ENCODE measurements at regions not wholly inside any gene's neighbourhood (a gene's known extent, or its start where the extent isn't known, plus 50 kb on each side); places are given as distances from the start of the nearest gene placed in this dataset.

GRCh38 chr3:6078436-6078835 lies 782.5 kb upstream of the GRM7 start:
- no peak for TF ChIP-seq Cebpa-rat (IDR thresholded peaks at IDR 0.05)
- no peak overlapping the region for H3K4me2 ChIP-seq

DNA sequence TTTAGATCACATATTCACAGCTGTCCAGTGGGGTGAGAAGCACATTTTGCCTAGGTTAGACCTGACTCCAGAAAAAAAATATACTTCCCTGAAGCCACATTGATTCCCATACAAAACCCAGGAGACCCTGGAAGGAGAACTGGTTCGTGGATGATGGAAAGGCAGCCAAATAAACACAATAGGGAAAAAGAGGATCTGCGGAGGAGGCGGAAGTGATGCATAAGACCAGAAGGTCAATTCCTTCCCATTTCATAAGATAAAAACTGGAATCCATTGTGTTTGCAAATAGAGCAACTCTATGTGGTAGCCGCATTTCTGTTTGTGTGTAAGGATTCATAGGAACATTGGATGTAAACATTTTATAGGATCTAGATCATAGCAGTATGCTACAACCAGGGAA lies 781.9 kb upstream of the GRM7 start:
- no peaks in the 10 kb centered on the region for H3K9me3 ChIP-seq (replicated peaks in 1 of 11)
- H3K4me3 ChIP-seq = no peak overlapping the region
- no peak overlapping the region for H3K27ac ChIP-seq
- H3K36me3 ChIP-seq = no peaks in the 10 kb centered on the region
- TF ChIP-seq Cebpa-rat (IDR thresholded peaks at IDR 0.05) = no peak
- H3K9ac ChIP-seq = no peak overlapping the region
- no peaks in the 10 kb centered on the region for H4K20me1 ChIP-seq
- H3K4me2 ChIP-seq = no peak overlapping the region
- no peaks in the 10 kb centered on the region for H3K4me1 ChIP-seq
- H3K27me3 ChIP-seq = no peaks in the 10 kb centered on the region

More at GRCh38 chr3:6078436-6078835, 782.5 kb upstream of the GRM7 start:
- Histone ChIP-seq H3K9ac (no peak overlapping the region), H3K36me3 (no peaks in the 10 kb centered on the region), H3K9me3 (replicated peaks in 1 of 11) (no peaks in the 10 kb centered on the region), H3K27ac (no peak overlapping the region), H3K4me1 (no peaks in the 10 kb centered on the region), H3K4me3 (no peak overlapping the region), H4K20me1 (no peaks in the 10 kb centered on the region), H3K27me3 (no peaks in the 10 kb centered on the region)

GRCh38 chr3:6079561-6080179 lies 781.2 kb upstream of the GRM7 start:
- H3K4me2 ChIP-seq = no peak overlapping the region
- H3K4me3 ChIP-seq = no peak overlapping the region
- TF ChIP-seq Cebpa-rat (IDR thresholded peaks at IDR 0.05) = no peak
- H3K27me3 ChIP-seq = no peaks in the 10 kb centered on the region
- H3K9me3 ChIP-seq (replicated peaks in 1 of 11) = no peaks in the 10 kb centered on the region
- no peak overlapping the region for H3K27ac ChIP-seq
- no peaks in the 10 kb centered on the region for H3K4me1 ChIP-seq
- H3K36me3 ChIP-seq = no peaks in the 10 kb centered on the region
- no peaks in the 10 kb centered on the region for H4K20me1 ChIP-seq
- H3K9ac ChIP-seq = no peak overlapping the region

DNA sequence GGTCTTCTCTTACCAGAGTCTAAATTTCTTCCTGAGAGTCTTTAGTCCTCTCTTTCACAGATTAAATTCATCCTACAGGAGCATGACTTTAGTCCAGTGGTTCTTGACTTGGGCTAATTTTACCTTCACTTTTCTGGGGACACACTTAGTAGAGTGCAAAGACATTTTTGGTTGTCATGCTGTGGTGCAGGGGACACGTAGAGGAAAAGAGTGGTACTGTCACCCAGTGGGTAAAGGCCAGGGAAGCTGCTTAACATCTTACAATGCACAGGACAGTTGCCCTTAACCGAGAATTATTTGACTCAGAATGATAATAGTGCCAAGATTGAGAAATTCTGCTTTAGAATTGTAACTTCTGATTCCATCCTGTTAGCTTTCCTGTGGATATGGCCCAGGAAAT lies 772.5 kb upstream of the GRM7 start:
- peak overlapping the region in 9 of 11 experiments; percentile 9 to 47 (median 32); a peak in 14 of 22 replicates for H3K4me2 ChIP-seq
- TF ChIP-seq Cebpa-rat (IDR thresholded peaks at IDR 0.05) = no peak
- no peak overlapping the region for H3K4me3 ChIP-seq
- H4K20me1 ChIP-seq = no peaks in the 10 kb centered on the region
- H3K27me3 ChIP-seq = no peaks in the 10 kb centered on the region
- peaks cover 0 to 13% (median 8%) of the 10 kb centered on the region in 10 experiments; a peak in 13 of 20 replicates for H3K4me1 ChIP-seq
- no peak overlapping the region for H3K9ac ChIP-seq
- no peaks in the 10 kb centered on the region for H3K36me3 ChIP-seq
- no peak overlapping the region for H3K27ac ChIP-seq
- no peaks in the 10 kb centered on the region for H3K9me3 ChIP-seq (replicated peaks in 1 of 11)

DNA sequence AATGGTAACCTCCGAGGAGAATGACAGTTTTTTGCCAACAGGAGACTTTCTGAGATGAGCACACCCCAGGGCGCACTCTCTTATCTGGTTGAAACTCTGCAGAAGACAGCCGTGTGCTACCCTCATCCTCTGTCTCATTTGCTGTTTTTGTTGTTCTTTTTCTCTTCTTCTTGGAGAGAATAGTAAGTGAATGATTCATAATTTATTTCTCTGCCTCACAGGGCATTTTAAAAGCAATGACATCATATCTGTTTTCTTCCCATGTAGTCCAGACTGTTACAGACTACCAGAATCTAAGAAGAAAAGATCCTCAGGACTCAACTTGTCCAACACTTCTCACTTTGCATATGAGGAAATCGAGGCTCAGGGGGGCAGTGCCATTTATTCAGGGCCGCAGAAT lies 771.1 kb upstream of the GRM7 start:
- H3K36me3 ChIP-seq = no peaks in the 10 kb centered on the region
- H3K9me3 ChIP-seq (replicated peaks in 1 of 11) = no peaks in the 10 kb centered on the region
- no peak overlapping the region for H3K4me2 ChIP-seq
- peaks cover 0 to 13% (median 8%) of the 10 kb centered on the region in 10 experiments; a peak in 13 of 20 replicates for H3K4me1 ChIP-seq
- no peaks in the 10 kb centered on the region for H4K20me1 ChIP-seq
- H3K27ac ChIP-seq = no peak overlapping the region
- no peak overlapping the region for H3K9ac ChIP-seq
- H3K27me3 ChIP-seq = no peaks in the 10 kb centered on the region
- no peak for TF ChIP-seq Cebpa-rat (IDR thresholded peaks at IDR 0.05)
- H3K4me3 ChIP-seq = no peak overlapping the region

DNA sequence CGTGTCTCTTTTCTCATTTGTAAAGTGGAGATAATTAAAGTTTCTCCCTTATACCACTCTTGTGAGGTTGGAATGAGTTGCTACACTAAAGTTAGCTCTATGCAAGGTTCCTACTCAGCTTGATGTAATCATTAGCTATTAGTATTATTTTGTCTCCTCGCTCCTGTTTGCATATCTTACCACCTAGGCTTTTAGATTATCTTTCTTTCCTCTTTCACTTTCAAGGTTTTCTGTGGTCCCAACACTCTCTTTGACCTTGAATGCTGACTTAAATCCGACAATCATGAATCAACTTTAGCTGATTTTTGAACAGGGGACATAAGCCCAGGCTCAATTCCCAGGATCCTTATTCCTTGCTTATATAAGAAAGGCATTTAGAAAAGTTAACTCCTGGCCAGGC lies 769.7 kb upstream of the GRM7 start:
- H3K4me1 ChIP-seq = peaks cover 0 to 13% (median 8%) of the 10 kb centered on the region in 10 experiments; a peak in 13 of 20 replicates
- no peak overlapping the region for H3K27ac ChIP-seq
- no peaks in the 10 kb centered on the region for H3K27me3 ChIP-seq
- H3K9me3 ChIP-seq (replicated peaks in 1 of 11) = no peaks in the 10 kb centered on the region
- H4K20me1 ChIP-seq = no peaks in the 10 kb centered on the region
- H3K4me3 ChIP-seq = no peak overlapping the region
- no peak overlapping the region for H3K9ac ChIP-seq
- no peak overlapping the region for H3K4me2 ChIP-seq
- H3K36me3 ChIP-seq = no peaks in the 10 kb centered on the region
- no peak for TF ChIP-seq Cebpa-rat (IDR thresholded peaks at IDR 0.05)

- Histone ChIP-seq H3K4me1 (peaks cover 0 to 16% (median 0%) of the 10 kb centered on the region in 10 experiments; a peak in 4 of 20 replicates), H3K27ac (no peak overlapping the region), H3K27me3 (no peaks in the 10 kb centered on the region), H3K9me3 (replicated peaks in 1 of 11) (no peaks in the 10 kb centered on the region), H3K36me3 (no peaks in the 10 kb centered on the region), H3K4me2 (no peak overlapping the region), H3K9ac (no peak overlapping the region), H4K20me1 (no peaks in the 10 kb centered on the region), H3K4me3 (no peak overlapping the region)
- TF ChIP-seq Cebpa-rat (IDR thresholded peaks at IDR 0.05) = no peak
Measured at GRCh38 chr3:6095006-6095405, 765.9 kb upstream of the GRM7 start.

GRCh38 chr3:6097021-6097420 lies 763.9 kb upstream of the GRM7 start:
- H3K27me3 ChIP-seq = no peaks in the 10 kb centered on the region
- H3K4me1 ChIP-seq = peaks cover 0 to 16% (median 0%) of the 10 kb centered on the region in 10 experiments; a peak in 4 of 20 replicates
- H3K36me3 ChIP-seq = no peaks in the 10 kb centered on the region
- H4K20me1 ChIP-seq = no peaks in the 10 kb centered on the region
- H3K27ac ChIP-seq = no peak overlapping the region; a peak in 1 of 22 replicates
- no peak overlapping the region for H3K9ac ChIP-seq
- H3K4me3 ChIP-seq = no peak overlapping the region
- no peak for TF ChIP-seq Cebpa-rat (IDR thresholded peaks at IDR 0.05)
- no peaks in the 10 kb centered on the region for H3K9me3 ChIP-seq (replicated peaks in 1 of 11)
- peak overlapping the region in 2 of 11 experiments; percentile 57 to 58; a peak in 3 of 22 replicates for H3K4me2 ChIP-seq

DNA sequence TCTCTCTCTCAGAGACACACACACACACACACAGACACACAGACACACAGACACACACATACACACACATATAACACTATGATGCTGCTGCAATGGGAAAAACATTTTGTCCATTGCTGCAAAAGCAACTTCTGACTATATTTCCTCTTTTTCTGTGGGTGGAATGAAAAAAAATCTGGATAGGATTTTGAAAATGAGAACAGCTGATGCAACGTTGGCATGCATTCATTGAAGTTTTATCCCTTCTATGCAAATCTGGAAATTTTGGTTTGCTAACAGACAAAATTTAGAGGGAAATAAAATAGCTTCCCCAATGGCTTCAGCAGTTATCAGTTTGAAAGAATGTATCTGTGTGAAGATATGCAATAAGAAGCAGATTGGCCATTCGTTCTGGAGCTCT lies 763.4 kb upstream of the GRM7 start:
- TF ChIP-seq Cebpa-rat (IDR thresholded peaks at IDR 0.05) = no peak
- H3K36me3 ChIP-seq = no peaks in the 10 kb centered on the region
- peak overlapping the region in 2 of 11 experiments; percentile 57 to 58; a peak in 3 of 22 replicates for H3K4me2 ChIP-seq
- H3K27me3 ChIP-seq = no peaks in the 10 kb centered on the region
- H3K9ac ChIP-seq = no peak overlapping the region
- H3K4me1 ChIP-seq = peaks cover 0 to 16% (median 0%) of the 10 kb centered on the region in 10 experiments; a peak in 4 of 20 replicates
- no peaks in the 10 kb centered on the region for H4K20me1 ChIP-seq
- H3K9me3 ChIP-seq (replicated peaks in 1 of 11) = no peaks in the 10 kb centered on the region
- H3K27ac ChIP-seq = peak overlapping the region in 1 of 11 experiments; percentile 28; a peak in 2 of 22 replicates
- H3K4me3 ChIP-seq = no peak overlapping the region

All from BLaER1 treated with 17β-estradiol and CSF1 and Interleukin-3, amounts not matched to agents 10 nM and 100 nM (cell line).